ENCODE measurements at regions not wholly inside any gene's neighbourhood (a gene's known extent, or its start where the extent isn't known, plus 50 kb on each side); places are given as distances from the start of the nearest gene placed in this dataset.

- DNase-seq (ENCODE audit: low read depth), result no peak
These were observed 140.2 kb upstream of the MOCS1 start for GRCh38 chr6:40074306-40075055.

GRCh38 chr6:40066372-40066771 is 132.1 kb upstream of the MOCS1 start:
- DNase-seq (ENCODE audit: low read depth), result no peak

DNA sequence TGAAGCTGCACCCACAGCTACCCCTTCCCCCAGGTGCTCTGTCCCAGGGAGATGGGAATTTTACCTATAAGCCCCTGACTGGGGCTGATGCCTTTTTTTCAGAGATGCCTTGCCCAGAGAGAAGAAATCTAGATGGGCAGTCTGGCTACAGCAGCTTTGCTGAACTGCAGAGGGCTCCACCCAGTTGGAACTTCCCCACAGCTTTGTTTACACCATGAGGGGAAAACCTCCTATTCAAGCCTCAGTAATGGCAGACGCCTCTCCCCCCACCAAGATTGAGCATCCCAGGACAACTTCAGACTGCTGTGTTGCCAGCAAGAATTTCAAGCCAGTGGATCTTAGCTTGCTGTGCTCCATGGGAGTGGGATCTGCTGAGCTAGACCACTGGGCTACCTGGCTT is 122.6 kb upstream of the MOCS1 start:
- no peak for DNase-seq (ENCODE audit: low read depth)

- DNase-seq (ENCODE audit: low read depth), result no peak
These were observed 120.3 kb upstream of the MOCS1 start for GRCh38 chr6:40054602-40055001.

DNA sequence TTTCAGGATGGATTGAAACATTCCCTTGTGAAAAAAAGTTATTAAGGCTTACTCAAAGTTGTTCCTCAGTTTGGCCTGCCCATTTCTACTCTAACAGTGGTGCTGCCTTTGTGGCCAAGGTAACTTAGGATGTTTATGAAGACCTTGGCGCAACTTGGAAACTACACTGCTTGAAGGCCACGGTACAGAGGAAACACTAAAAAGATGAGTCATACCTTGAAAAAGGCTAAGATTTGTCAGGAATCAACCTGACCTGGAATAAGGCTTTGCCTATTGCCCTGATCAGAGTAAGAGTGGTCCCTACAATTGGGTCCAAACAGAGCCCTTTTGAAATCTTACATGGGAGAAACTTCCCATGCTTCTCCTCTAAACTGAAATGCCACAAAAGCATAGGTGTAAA is 119.9 kb upstream of the MOCS1 start:
- DNase-seq (ENCODE audit: low read depth), result no peak

GRCh38 chr6:40049128-40049527 is 114.9 kb upstream of the MOCS1 start:
- DNase-seq (ENCODE audit: low read depth), result no peak

GRCh38 chr6:40044196-40044595 is 109.9 kb upstream of the MOCS1 start:
- no peak for DNase-seq (ENCODE audit: low read depth)

- no peak for DNase-seq (ENCODE audit: low read depth)
These were observed 108.0 kb upstream of the MOCS1 start for GRCh38 chr6:40042232-40042631.

DNA sequence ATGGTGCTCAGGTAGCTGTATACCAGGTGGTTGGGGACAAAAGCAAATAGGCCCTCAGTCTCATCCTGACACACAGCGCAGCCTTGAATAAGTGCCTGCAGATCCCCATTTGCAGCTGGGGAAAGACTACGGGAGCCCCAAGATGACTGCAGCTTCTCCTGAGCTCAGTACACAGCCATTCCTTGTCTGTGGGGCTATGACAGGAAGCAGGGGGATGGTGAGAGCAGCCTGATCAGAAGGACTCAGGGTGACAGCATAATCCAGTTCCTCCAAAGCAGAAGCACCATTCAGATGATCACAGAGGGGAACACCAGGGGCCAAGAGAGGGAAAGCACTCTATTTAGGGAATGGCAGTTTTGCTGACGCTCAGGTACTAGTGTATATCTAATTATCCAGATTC is 104.8 kb upstream of the MOCS1 start:
- DNase-seq (ENCODE audit: low read depth), result no peak

GRCh38 chr6:40038626-40039025 is 104.4 kb upstream of the MOCS1 start:
- no peak for DNase-seq (ENCODE audit: low read depth)

- DNase-seq (ENCODE audit: low read depth), result no peak
These were observed 103.0 kb upstream of the MOCS1 start for GRCh38 chr6:40037271-40037670.

DNA sequence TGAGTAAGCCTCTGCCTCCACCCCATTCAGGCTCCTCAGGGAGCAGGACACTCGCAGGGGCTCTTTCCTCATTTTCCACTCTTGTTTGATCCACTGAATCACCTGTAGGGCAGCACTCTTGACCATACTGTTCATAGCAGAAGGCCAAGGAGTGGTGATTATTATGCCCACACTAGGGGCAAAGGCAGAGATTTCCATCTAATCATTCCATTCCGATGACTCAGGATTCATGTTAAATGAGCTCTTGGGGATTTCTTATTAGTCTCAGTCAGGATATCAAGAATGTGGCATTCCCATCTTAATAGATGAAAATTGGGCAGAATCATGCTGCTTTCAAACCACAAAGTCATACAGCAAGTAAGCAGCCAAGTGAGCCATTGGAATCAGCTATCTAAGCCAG is 101.9 kb upstream of the MOCS1 start:
- DNase-seq (ENCODE audit: low read depth), result no peak

GRCh38 chr6:40028449-40028848 is 94.2 kb upstream of the MOCS1 start:
- DNase-seq (ENCODE audit: low read depth), result no peak

GRCh38 chr6:40022867-40023266 is 88.6 kb upstream of the MOCS1 start:
- no peak for DNase-seq (ENCODE audit: low read depth)

GRCh38 chr6:40020166-40020565 is 85.9 kb upstream of the MOCS1 start:
- no peak for DNase-seq (ENCODE audit: low read depth)

DNA sequence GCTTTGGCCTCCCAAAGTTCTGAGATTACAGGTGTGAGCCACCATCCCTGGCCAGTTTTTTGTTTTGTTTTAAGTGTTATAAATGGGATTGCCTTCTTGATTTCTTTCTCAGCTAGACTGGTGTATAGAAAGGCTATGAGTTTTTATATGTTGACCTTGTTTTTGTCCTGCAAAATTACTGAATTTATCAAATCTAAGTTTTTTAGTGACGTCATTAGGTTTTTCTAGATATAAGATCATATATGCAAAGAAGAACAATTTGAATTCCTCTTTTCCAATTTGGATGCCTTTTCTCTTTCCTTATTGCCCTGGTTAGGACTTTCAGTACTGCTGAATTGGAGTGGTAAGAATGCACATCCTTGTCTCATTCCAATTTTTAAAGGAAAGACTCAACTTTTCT is 81.3 kb upstream of the MOCS1 start:
- no peak for DNase-seq (ENCODE audit: low read depth)

GRCh38 chr6:40011844-40012243 is 77.6 kb upstream of the MOCS1 start:
- no peak for DNase-seq (ENCODE audit: low read depth)

GRCh38 chr6:40000964-40001515 is 66.8 kb upstream of the MOCS1 start:
- no peak for DNase-seq (ENCODE audit: low read depth)

- no peak for DNase-seq (ENCODE audit: low read depth)
These were observed 65.0 kb upstream of the MOCS1 start for GRCh38 chr6:39999006-39999867.

GRCh38 chr6:39998126-39998525 is 63.9 kb upstream of the MOCS1 start:
- DNase-seq (ENCODE audit: low read depth), result no peak

DNA sequence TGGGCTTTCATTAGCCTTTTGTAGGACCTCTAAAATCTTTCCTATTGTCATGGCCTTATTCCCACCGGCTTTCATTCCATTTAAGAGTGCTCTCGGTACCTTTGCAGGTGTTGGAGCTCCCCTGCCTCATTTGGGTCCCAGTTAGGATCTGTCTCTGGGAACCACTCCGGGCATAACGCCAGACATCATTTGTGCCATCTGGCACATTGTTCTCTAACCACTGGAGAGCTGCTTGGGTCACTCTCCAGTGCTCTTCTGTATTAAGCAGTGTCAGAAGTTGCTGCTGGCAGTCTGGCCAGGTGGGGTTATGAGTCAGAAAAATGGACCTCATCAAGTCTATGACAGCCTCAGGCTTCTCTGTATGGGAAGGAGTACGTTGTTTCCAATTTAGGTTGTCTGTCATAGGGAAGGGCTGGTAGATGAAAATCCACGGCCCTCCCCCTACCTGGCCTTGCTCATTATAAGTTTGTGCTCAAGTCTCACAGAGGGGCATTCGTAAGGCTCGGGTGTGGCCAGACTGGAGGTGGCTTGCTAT is 62.9 kb upstream of the MOCS1 start:
- DNase-seq (ENCODE audit: low read depth), result no peak

DNA sequence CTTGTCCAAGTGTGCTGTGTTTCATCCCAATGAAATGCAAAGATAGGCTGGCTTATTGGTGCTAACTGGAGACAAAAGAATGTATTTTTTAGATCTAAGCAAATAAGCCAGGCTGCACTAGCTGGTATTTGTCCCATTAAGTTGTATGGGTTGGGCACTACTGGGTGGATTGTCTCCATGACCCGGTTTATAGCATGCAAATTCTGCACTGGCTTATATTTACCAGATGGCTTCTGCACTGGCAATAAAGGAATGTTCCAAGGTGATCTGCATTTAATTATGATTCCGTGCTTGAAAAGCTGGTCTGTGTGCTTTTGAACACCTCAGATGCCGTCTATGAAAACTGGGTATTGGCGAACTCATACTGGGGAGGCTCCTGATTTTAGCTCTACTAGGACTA is 61.4 kb upstream of the MOCS1 start:
- no peak for DNase-seq (ENCODE audit: low read depth)
